SU-DHL-6 (cell line): ENCODE measurements at regions not wholly inside any gene's neighbourhood (a gene's known extent, or its start where the extent isn't known, plus 50 kb on each side); places are given as distances from the start of the nearest gene placed in this dataset.
A peak's percentile ranks its signal among the peaks of the same experiment; 100 is the strongest.

Experiments used
- H2AFZ ChIP-seq: fragments of 200-600 bp; sonication (generic); 2 replicates; pipeline ENCODE4 v1.6.1; 2014; ENCODE audit warnings: low read depth, mild to moderate bottlenecking, moderate library complexity, mixed read lengths, antibody characterized with exemption, low read length; ENCODE audit not compliant: severe bottlenecking
- H3F3A ChIP-seq: fragments of 200-600 bp; shearing (Covaris generic); 2 replicates; pipeline ENCODE4 v1.6.0; 2016; ENCODE audit warnings: antibody characterized with exemption, mild to moderate bottlenecking; ENCODE audit not compliant: insufficient read depth
- H3K27ac ChIP-seq: fragments of 200-600 bp; sonication (generic); 2 replicates; pipeline ENCODE4 v1.5.1; 2016; ENCODE audit warnings: low read depth, mild to moderate bottlenecking, low read length, moderate library complexity, mixed read lengths
- H3K27me3 ChIP-seq: fragments of 200-600 bp; sonication (generic), shearing (Covaris generic); 2 replicates; pipeline ENCODE4 v1.6.0; 2014; ENCODE audit warnings: mild to moderate bottlenecking, low read length
- H3K36me3 ChIP-seq: fragments of 200-600 bp; sonication (generic); 2 replicates; pipeline ENCODE4 v1.6.1; 2014; ENCODE audit warnings: mild to moderate bottlenecking, low read length, mixed read lengths
- H3K4me2 ChIP-seq: fragments of 300-600, 200-600 bp; shearing (Covaris generic), sonication (generic); 2 replicates; pipeline ENCODE4 v1.6.0; 2014; ENCODE audit warnings: low read length, low read depth, mild to moderate bottlenecking; ENCODE audit not compliant: poor library complexity, severe bottlenecking
- H3K4me3 ChIP-seq: fragments of 200-600 bp; sonication (generic); 2 replicates; pipeline ENCODE4 v1.5.1; 2014; ENCODE audit warnings: antibody characterized with exemption, low read length, mild to moderate bottlenecking, mixed read lengths; ENCODE audit not compliant: insufficient read depth, poor library complexity, severe bottlenecking
- H3K79me2 ChIP-seq: fragments of 200-600 bp; sonication (generic); 2 replicates; pipeline ENCODE4 v1.6.1; 2014; ENCODE audit warnings: mild to moderate bottlenecking, low read length, moderate library complexity; ENCODE audit not compliant: insufficient read depth
- H3K9ac ChIP-seq: fragments of 200-600 bp; sonication (generic); 2 replicates; pipeline ENCODE4 v1.7.0; 2014; ENCODE audit warnings: mild to moderate bottlenecking, low read length
- H3K9me2 ChIP-seq: fragments of 200-600 bp; sonication (generic); replicated peaks from 2 replicates; pipeline ENCODE4 v1.6.1; 2014; ENCODE audit warnings: low read length; ENCODE audit not compliant: insufficient read depth
- H3K9me3 ChIP-seq: fragments of 200-600 bp; sonication (generic); 2 replicates; pipeline ENCODE4 v1.6.1; 2014; ENCODE audit warnings: low read length, mixed read lengths; ENCODE audit not compliant: insufficient read depth
- H4K20me1 ChIP-seq: fragments of 200-600 bp; sonication (generic); 2 replicates; pipeline ENCODE4 v1.6.1; 2014; ENCODE audit warnings: low read depth, mild to moderate bottlenecking, antibody characterized with exemption, low read length, moderate library complexity, mixed read lengths
- EZH2phosphoT487 ChIP-seq: fragments of 200-600 bp; sonication (generic), shearing (Covaris generic); conservative IDR thresholded peaks from 2 replicates; pipeline ENCODE4 v1.6.1; 2018; ENCODE audit warnings: mild to moderate bottlenecking, antibody characterized with exemption, low read length, moderate library complexity, mixed read lengths
- TF ChIP-seq, protein P1 (sequence below): fragments of 200-600 bp; sonication (generic); IDR thresholded peaks from one replicate; pipeline ENCODE4 v1.5.1; 2017; ENCODE audit warnings: antibody characterized with exemption, mild to moderate bottlenecking, low read length, moderate library complexity; ENCODE audit not compliant: insufficient read depth, poor library complexity, severe bottlenecking

DNA sequence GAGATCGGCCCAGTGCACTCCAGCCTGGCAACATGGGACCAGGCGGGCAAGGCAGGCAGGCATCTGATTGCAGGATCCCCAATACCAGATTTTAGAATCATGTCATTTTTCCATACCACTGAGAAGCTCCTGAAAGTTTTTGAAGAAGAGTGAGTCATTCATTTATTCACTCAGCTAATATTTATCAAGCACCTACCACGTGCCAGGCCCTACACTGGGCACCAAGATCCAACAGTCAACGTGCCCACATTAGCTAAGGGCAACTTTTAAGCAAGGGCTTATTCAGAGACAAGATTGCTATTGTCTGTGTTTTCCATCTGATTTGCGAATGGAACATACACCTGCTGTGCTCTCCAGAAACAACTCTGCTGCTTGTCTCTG is 126.8 kb upstream of the LGALSL start:
- no peaks in the 10 kb centered on the region for H3K9me2 ChIP-seq
- no peaks in the 10 kb centered on the region for H3F3A ChIP-seq
- no peak overlapping the region for H3K4me3 ChIP-seq
- H3K9ac ChIP-seq = peak overlapping the region; percentile 9; the same call in 1 of the 2 replicates
- TF ChIP-seq EZH2phosphoT487 = no peak
- TF ChIP-seq, protein P1, sequence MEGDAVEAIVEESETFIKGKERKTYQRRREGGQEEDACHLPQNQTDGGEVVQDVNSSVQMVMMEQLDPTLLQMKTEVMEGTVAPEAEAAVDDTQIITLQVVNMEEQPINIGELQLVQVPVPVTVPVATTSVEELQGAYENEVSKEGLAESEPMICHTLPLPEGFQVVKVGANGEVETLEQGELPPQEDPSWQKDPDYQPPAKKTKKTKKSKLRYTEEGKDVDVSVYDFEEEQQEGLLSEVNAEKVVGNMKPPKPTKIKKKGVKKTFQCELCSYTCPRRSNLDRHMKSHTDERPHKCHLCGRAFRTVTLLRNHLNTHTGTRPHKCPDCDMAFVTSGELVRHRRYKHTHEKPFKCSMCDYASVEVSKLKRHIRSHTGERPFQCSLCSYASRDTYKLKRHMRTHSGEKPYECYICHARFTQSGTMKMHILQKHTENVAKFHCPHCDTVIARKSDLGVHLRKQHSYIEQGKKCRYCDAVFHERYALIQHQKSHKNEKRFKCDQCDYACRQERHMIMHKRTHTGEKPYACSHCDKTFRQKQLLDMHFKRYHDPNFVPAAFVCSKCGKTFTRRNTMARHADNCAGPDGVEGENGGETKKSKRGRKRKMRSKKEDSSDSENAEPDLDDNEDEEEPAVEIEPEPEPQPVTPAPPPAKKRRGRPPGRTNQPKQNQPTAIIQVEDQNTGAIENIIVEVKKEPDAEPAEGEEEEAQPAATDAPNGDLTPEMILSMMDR = no peak
- H3K36me3 ChIP-seq = no peaks in the 10 kb centered on the region
- H3K9me3 ChIP-seq = no peaks in the 10 kb centered on the region
- H2AFZ ChIP-seq = peak overlapping the region; percentile 67
- H3K27me3 ChIP-seq = no peaks in the 10 kb centered on the region
- no peaks in the 10 kb centered on the region for H4K20me1 ChIP-seq
- no peak overlapping the region for H3K27ac ChIP-seq
- H3K79me2 ChIP-seq = no peaks in the 10 kb centered on the region
- peak overlapping the region; percentile 45 for H3K4me2 ChIP-seq

DNA sequence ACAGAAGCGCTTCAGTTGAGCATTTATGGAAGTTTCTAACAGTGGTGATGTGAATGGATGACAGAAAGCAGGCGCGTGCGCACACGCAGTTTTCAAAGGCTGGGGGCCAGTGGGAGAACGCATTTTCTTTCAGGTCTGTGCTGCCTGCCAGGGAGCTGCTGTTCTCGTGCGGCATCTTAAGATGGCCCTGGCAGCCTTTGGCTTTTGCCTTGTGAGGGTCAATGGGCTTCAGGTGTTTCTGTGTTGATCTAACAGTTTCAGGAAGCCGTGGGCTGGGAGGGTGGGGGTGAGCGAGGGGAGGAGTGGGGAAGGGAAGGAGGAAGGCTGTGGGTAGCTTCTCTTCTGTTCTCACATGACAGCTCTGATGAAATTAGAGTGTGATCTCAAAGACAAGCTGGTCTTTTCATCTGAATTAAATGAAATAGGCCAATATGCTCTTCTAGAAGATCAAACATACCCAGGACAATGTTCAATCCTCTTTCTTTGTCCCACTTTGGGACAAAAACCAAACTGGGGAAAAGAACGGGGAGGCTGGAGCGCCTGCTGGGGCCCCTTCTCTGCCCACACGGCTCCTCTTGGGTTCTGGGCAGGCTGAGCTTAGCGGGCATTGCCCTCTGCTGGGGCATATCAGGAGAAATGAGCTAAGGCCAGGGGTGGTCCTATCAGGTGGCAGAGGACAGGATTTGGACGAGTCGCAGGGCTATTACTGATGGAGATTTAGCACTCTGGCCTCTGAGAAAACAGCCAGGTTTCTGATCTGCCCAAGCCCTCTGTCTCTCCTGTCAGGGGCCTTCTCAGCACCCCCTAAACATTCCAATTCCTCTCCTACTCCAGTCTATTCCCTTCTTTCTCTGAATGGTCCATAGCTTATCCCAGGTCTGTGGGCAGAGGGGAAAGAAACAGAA is 126.2 kb upstream of the LGALSL start:
- Histone ChIP-seq H3K27ac (no peak overlapping the region), H2AFZ (peak overlapping the region; percentile 67), H3K27me3 (no peaks in the 10 kb centered on the region), H3F3A (no peaks in the 10 kb centered on the region), H3K4me3 (no peak overlapping the region), H3K9me2 (no peaks in the 10 kb centered on the region), H3K36me3 (no peaks in the 10 kb centered on the region), H3K79me2 (no peaks in the 10 kb centered on the region), H3K9ac (peak overlapping the region; percentile 9; the same call in 1 of the 2 replicates), H4K20me1 (no peaks in the 10 kb centered on the region), H3K9me3 (no peaks in the 10 kb centered on the region), H3K4me2 (peak overlapping the region; percentile 45)
- no peak for TF ChIP-seq EZH2phosphoT487
- TF ChIP-seq, protein P1 = peak; percentile 53

DNA sequence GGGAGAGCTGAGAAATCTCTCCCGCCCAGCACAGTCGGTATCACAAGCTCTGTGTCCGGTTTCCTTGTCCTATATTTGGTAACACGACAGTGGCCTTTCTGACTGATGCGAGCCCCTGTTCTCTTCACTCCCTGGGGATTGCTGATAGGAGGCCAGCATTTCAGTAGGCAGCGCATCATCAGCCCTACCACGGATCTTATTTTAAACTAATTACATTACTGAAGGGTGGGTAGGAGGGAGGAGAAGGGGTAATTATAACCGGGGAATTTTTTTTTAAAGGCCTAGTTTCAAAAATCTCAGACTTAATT is 125.6 kb upstream of the LGALSL start:
- no peak overlapping the region for H3K9ac ChIP-seq

More for the DNA sequence above, 125.6 kb upstream of the LGALSL start:
- Histone ChIP-seq H3K9me3 (no peaks in the 10 kb centered on the region), H3K36me3 (no peaks in the 10 kb centered on the region), H2AFZ (no peak overlapping the region), H4K20me1 (no peaks in the 10 kb centered on the region), H3K27ac (no peak overlapping the region), H3K4me2 (no peak overlapping the region), H3K27me3 (no peaks in the 10 kb centered on the region), H3K79me2 (no peaks in the 10 kb centered on the region), H3F3A (no peaks in the 10 kb centered on the region), H3K9me2 (no peaks in the 10 kb centered on the region), H3K4me3 (no peak overlapping the region)
- TF ChIP-seq EZH2phosphoT487 = no peak
- TF ChIP-seq, protein P1 = no peak
